GM23248 (cell line): ENCODE measurements at regions not wholly inside any gene's neighbourhood (a gene's known extent, or its start where the extent isn't known, plus 50 kb on each side); places are given as distances from the start of the nearest gene placed in this dataset.

Experiments
- DNase-seq: peaks from one replicate; pipeline ENCODE4 v3.0.0-alpha.2; 2015
- H2AFZ ChIP-seq: fragments of 200-600 bp; sonication (generic); 2 replicates; pipeline ENCODE4 v1.6.1; 2016; ENCODE audit warnings: antibody characterized with exemption
- H3F3A ChIP-seq: fragments of 200-600 bp; sonication (generic); 2 replicates; pipeline ENCODE4 v1.6.1; 2016; ENCODE audit warnings: mild to moderate bottlenecking, antibody characterized with exemption, mixed run types; ENCODE audit not compliant: insufficient read depth
- H3K27ac ChIP-seq: fragments of 200-600 bp; sonication (generic); 2 replicates; pipeline ENCODE4 v1.5.1; 2016; ENCODE audit warnings: mild to moderate bottlenecking
- H3K27me3 ChIP-seq: fragments of 200-600 bp; sonication (generic); replicated peaks from 2 replicates; pipeline ENCODE4 v1.6.1; 2016; ENCODE audit warnings: mild to moderate bottlenecking; ENCODE audit not compliant: insufficient read depth
- H3K36me3 ChIP-seq: fragments of 200-600 bp; sonication (generic); 2 replicates; pipeline ENCODE4 v1.6.1; 2016; ENCODE audit warnings: low read depth, mild to moderate bottlenecking
- H3K4me1 ChIP-seq: fragments of 200-600 bp; sonication (generic); 2 replicates; pipeline ENCODE4 v1.6.1; 2016; ENCODE audit warnings: mild to moderate bottlenecking; ENCODE audit not compliant: insufficient read depth
- H3K4me2 ChIP-seq: fragments of 200-600 bp; sonication (generic); one replicate; pipeline ENCODE4 v1.6.1; 2016; ENCODE audit warnings: mild to moderate bottlenecking; ENCODE audit not compliant: unreplicated experiment
- H3K4me3 ChIP-seq: fragments of 200-600 bp; sonication (generic); 2 replicates; pipeline ENCODE4 v1.5.1; 2016; ENCODE audit warnings: mild to moderate bottlenecking
- H3K79me2 ChIP-seq: fragments of 200-600 bp; sonication (generic); 2 replicates; pipeline ENCODE4 v1.6.1; 2016; ENCODE audit warnings: mild to moderate bottlenecking; ENCODE audit not compliant: insufficient read depth
- H3K9ac ChIP-seq: fragments of 200-600 bp; sonication (generic); 2 replicates; pipeline ENCODE4 v1.6.1; 2016; ENCODE audit warnings: mild to moderate bottlenecking
- H3K9me2 ChIP-seq: fragments of 200-600 bp; sonication (generic); 2 replicates; pipeline ENCODE4 v1.6.1; 2016; ENCODE audit warnings: mixed run types, mild to moderate bottlenecking, moderate library complexity; ENCODE audit not compliant: insufficient read depth
- H3K9me3 ChIP-seq: fragments of 200-600 bp; sonication (generic); one replicate; pipeline ENCODE4 v1.6.1; 2017; ENCODE audit warnings: low read depth
- H4K20me1 ChIP-seq: fragments of 200-600 bp; sonication (generic); 2 replicates; pipeline ENCODE4 v1.6.0; 2016; ENCODE audit not compliant: insufficient read depth
- EZH2 ChIP-seq: fragments of 200-600 bp; sonication (generic); IDR thresholded peaks from 2 replicates; pipeline ENCODE4 v1.6.1; 2018; ENCODE audit warnings: antibody characterized with exemption, mild to moderate bottlenecking; ENCODE audit not compliant: insufficient read depth, poor library complexity, severe bottlenecking
- EZH2phosphoT487 ChIP-seq: fragments of 200-600 bp; sonication (generic); IDR thresholded peaks from 2 replicates; pipeline ENCODE4 v1.6.1; 2018; ENCODE audit warnings: antibody characterized with exemption, moderate library complexity, mild to moderate bottlenecking, low read depth; ENCODE audit not compliant: insufficient read depth
- WGBS, 2 experiments: methylation state at CpG; one replicate each; pipeline ENCODE4 v1.1.6; 2015 to 2017; ENCODE audit warnings: low lambda C conversion rate in 2 of 2, low coverage in 1 of 2; ENCODE audit errors: missing lambda C conversion rate in 2 of 2; 5-methylcytosine and 5-hydroxymethylcytosine counted together
- in situ Hi-C: fragments of 300-500 bp; cut with MboI; formaldehyde crosslinking; loops from 2 replicates; pipeline ENCODE4 v1.15.0; 2020

DNA sequence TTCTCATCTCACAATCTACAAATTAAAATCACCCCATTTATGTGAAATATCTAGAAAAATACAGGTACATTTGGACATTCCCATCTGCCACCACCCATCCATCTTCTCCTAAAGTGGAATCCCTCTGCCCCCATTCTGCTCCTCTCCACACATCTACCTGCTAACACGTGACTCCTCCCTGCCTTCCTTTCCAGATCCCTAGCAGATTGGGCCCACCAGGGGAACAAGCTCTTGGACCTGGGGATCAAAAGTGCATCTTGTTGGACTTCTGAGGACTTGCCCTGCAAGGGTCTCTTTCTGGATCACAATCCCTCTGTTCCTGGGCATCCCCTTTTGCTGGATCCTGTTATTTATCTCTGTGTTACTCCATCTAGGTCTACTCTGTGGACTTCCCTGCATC lies 107.6 kb downstream of the ZNF280B start:
- Histone ChIP-seq H3F3A (0 out of 2 replicates have a peak, but pooled peaks cover 8% of the 10 kb centered on the region), H3K79me2 (no peaks in the 10 kb centered on the region), H3K36me3 (no peaks in the 10 kb centered on the region), H3K4me3 (no peak overlapping the region), H3K27me3 (peaks cover 24% of the 10 kb centered on the region), H3K9me3 (no peaks in the 10 kb centered on the region), H3K9me2 (no peaks in the 10 kb centered on the region), H3K27ac (no peak overlapping the region), H2AFZ (no peak overlapping the region), H3K9ac (no peak overlapping the region), H3K4me1 (peaks cover 8% of the 10 kb centered on the region), H3K4me2 (no peak overlapping the region), H4K20me1 (no peaks in the 10 kb centered on the region)
- DNase-seq, result no peak
- in situ Hi-C loops, result no loop called here
- 0 to 10% methylated on average over 1 of the region's 1 CpG for WGBS, 2 experiments
- TF ChIP-seq EZH2phosphoT487 (no peak), EZH2 (no peak)

DNA sequence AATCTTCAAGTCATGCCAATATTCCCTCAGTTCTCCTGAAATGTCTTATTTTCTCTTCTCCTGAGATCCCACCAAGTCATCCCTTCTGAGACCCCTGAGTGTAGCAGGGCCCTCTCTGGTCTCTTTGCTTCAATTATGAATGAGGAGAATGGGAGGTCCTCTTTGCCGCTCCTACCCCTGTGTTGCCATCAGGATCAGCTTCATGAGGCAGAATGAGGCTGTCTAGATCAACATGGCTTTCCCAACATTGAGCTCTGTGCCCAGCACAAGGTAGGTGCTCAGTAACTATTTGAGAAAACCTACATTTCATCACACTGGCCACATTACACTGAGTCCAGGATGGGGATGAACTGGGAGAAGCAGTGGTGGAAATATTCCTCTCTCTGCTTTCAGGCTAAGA lies 107.2 kb downstream of the ZNF280B start:
- Histone ChIP-seq H3K4me1 (peaks cover 8% of the 10 kb centered on the region), H3K4me2 (no peak overlapping the region), H3K9ac (no peak overlapping the region), H3K36me3 (no peaks in the 10 kb centered on the region), H3K27me3 (peaks cover 24% of the 10 kb centered on the region), H3K9me3 (no peaks in the 10 kb centered on the region), H4K20me1 (no peaks in the 10 kb centered on the region), H3K9me2 (no peaks in the 10 kb centered on the region), H3K4me3 (no peak overlapping the region), H3F3A (0 out of 2 replicates have a peak, but pooled peaks cover 8% of the 10 kb centered on the region), H3K27ac (no peak overlapping the region), H2AFZ (no peak overlapping the region), H3K79me2 (no peaks in the 10 kb centered on the region)
- no peak for DNase-seq
- TF ChIP-seq EZH2 (no peak), EZH2phosphoT487 (no peak)
- in situ Hi-C loops, result no loop called here
- 70 to 81% methylated on average over 1 of the region's 1 CpG for WGBS, 2 experiments

DNA sequence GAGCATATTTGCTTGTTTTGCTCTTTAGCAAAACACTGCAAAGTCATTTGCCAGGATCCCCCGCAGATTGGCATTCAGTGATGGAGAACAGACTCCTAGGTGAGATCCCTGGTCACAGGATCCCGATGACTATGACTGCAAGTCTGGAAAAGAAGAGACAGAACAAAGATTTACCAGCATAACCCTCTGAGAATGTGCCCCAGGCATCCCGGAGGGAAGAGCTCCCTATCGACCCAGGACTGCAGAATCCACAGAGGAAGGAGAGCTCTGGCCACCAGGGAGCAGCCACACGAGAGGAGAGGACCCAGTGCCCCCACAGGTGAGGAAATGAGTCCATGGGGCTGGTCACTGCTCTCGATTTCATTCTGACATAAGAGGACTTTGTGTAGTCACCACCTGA lies 105.2 kb downstream of the ZNF280B start:
- Histone ChIP-seq H3K4me3 (no peak overlapping the region), H3K79me2 (no peaks in the 10 kb centered on the region)
- DNase-seq, result no peak

DNA sequence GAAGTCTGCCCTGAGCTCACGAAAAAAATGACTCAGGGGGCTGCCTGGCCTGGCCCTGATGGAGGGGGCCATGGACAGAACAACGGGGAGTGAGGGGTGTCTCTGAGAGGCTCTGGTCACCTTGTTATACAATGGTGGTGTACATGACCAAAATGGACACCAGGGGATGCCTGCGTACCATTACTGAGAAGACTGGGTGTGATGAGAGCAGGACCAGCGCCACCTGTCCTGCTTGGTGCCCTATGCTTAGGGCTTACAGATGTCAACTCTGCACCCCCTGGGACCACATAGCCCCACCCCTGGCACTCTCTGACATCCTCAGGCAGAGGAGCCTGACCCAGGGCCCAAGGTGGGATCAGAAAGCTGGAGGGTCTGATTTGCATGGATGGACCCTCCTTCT lies 104.8 kb downstream of the ZNF280B start:
- Histone ChIP-seq H3K9ac (no peak overlapping the region), H3K9me2 (no peaks in the 10 kb centered on the region)

More for the DNA sequence above, 105.2 kb downstream of the ZNF280B start:
- H2AFZ ChIP-seq, result no peak overlapping the region
- no peaks in the 10 kb centered on the region for H3K9me2 ChIP-seq
- no peaks in the 10 kb centered on the region for H3K36me3 ChIP-seq
- H4K20me1 ChIP-seq, result no peaks in the 10 kb centered on the region
- TF ChIP-seq EZH2 (no peak), EZH2phosphoT487 (no peak)
- H3K4me2 ChIP-seq, result no peak overlapping the region
- H3K27ac ChIP-seq, result no peak overlapping the region
- no peaks in the 10 kb centered on the region for H3K9me3 ChIP-seq
- in situ Hi-C loops, result no loop called here
- no peak overlapping the region for H3K9ac ChIP-seq
- H3K4me1 ChIP-seq, result no peaks in the 10 kb centered on the region
- H3F3A ChIP-seq, result no peaks in the 10 kb centered on the region
- H3K27me3 ChIP-seq, result peaks cover 33% of the 10 kb centered on the region
- 16 to 17% methylated on average over 6 of the region's 6 CpGs for WGBS, 2 experiments

More for the DNA sequence above, 104.8 kb downstream of the ZNF280B start:
- Histone ChIP-seq H3K9me3 (no peaks in the 10 kb centered on the region), H3K27ac (no peak overlapping the region), H3K79me2 (no peaks in the 10 kb centered on the region), H3K4me3 (no peak overlapping the region), H3K4me1 (no peaks in the 10 kb centered on the region), H4K20me1 (no peaks in the 10 kb centered on the region), H3K4me2 (no peak overlapping the region), H3K27me3 (peaks cover 37% of the 10 kb centered on the region), H3F3A (no peaks in the 10 kb centered on the region), H2AFZ (no peak overlapping the region), H3K36me3 (no peaks in the 10 kb centered on the region)
- in situ Hi-C loops, result no loop called here
- 34 to 39% methylated on average over 4 of the region's 4 CpGs for WGBS, 2 experiments
- TF ChIP-seq EZH2 (no peak), EZH2phosphoT487 (no peak)
- DNase-seq, result peak; percentile 1
